CD14-positive monocyte (primary cell): ENCODE measurements at regions not wholly inside any gene's neighbourhood (a gene's known extent, or its start where the extent isn't known, plus 50 kb on each side); places are given as distances from the start of the nearest gene placed in this dataset.

ENCODE experiments used
- DNase-seq, 3 donors: peaks; one replicate each; pipeline ENCODE4 v3.0.0-alpha.2; 2011 to 2022
- H2AFZ ChIP-seq: 2 replicates; pipeline ENCODE4 v1.6.0; 2012; ENCODE audit warnings: mild to moderate bottlenecking, low read depth, low read length, inconsistent platforms; ENCODE audit not compliant: insufficient read depth, poor library complexity, severe bottlenecking
- H3K27ac ChIP-seq, 2 donors: 1 replicate in 1 of 2; 2 replicates in 1 of 2; pipeline ENCODE4 v1.5.1; 2012 to 2013; ENCODE audit warnings: low read length in 2 of 2, control low read depth in 1 of 2, inconsistent platforms in 1 of 2, low read depth in 1 of 2, mild to moderate bottlenecking in 1 of 2
- H3K27me3 ChIP-seq, 2 donors: one replicate each; pipeline versions ENCODE4 v1.6.0 to v1.6.1; 2011 to 2013; ENCODE audit warnings: low read length in 2 of 2; ENCODE audit not compliant: control insufficient read depth in 2 of 2, insufficient read depth in 2 of 2
- H3K36me3 ChIP-seq, 2 donors: replicated peaks in 1 of 2; 1 replicate in 1 of 2; 2 replicates in 1 of 2; pipeline versions ENCODE4 v1.5.1 to v1.6.1; 2012 to 2013; ENCODE audit warnings: low read length in 2 of 2, control low read depth in 1 of 2, inconsistent platforms in 1 of 2, mild to moderate bottlenecking in 1 of 2; ENCODE audit not compliant: insufficient read depth in 2 of 2, control insufficient read depth in 1 of 2
- H3K4me1 ChIP-seq, 2 donors: 1 replicate in 1 of 2; 2 replicates in 1 of 2; pipeline versions ENCODE4 v1.5.1 to v1.6.1; 2012 to 2013; ENCODE audit warnings: low read length in 2 of 2, control low read depth in 1 of 2, inconsistent platforms in 1 of 2, mild to moderate bottlenecking in 1 of 2, moderate library complexity in 1 of 2; ENCODE audit not compliant: insufficient read depth in 2 of 2, control insufficient read depth in 1 of 2
- H3K4me2 ChIP-seq: replicated peaks from 2 replicates; pipeline ENCODE3; 2012; ENCODE audit warnings: low read length, moderate library complexity, mild to moderate bottlenecking; ENCODE audit not compliant: poor library complexity, severe bottlenecking; ENCODE audit errors: extremely low read depth
- H3K4me3 ChIP-seq, 3 experiments: fragments of 200-600 bp in 1 of 3; sonication (generic) in 1 of 3; replicated peaks in 1 of 3; 1 replicate in 2 of 3; 2 replicates in 1 of 3; pipeline ENCODE4 v1.5.1; 2011 to 2013; ENCODE audit warnings: low read length in 3 of 3, mild to moderate bottlenecking in 3 of 3, control low read depth in 2 of 3, low read depth in 2 of 3, inconsistent platforms in 1 of 3, moderate library complexity in 1 of 3
- H3K79me2 ChIP-seq: 2 replicates; pipeline ENCODE4 v1.6.0; 2012; ENCODE audit warnings: mild to moderate bottlenecking, control low read depth, inconsistent platforms, low read length, moderate library complexity; ENCODE audit not compliant: insufficient read depth
- H3K9ac ChIP-seq: 2 replicates; pipeline ENCODE4 v1.6.0; 2017; ENCODE audit warnings: low read length, mild to moderate bottlenecking; ENCODE audit not compliant: insufficient read depth, poor library complexity, severe bottlenecking
- H3K9me3 ChIP-seq, 2 donors: replicated peaks in 1 of 2; 1 replicate in 1 of 2; 2 replicates in 1 of 2; pipeline versions ENCODE4 v1.5.1 to v1.6.1; 2012 to 2013; ENCODE audit warnings: low read length in 2 of 2, control low read depth in 1 of 2; ENCODE audit not compliant: control insufficient read depth in 1 of 2, insufficient read depth in 1 of 2
- H4K20me1 ChIP-seq: 2 replicates; pipeline ENCODE4 v1.6.0; 2012; ENCODE audit warnings: mild to moderate bottlenecking, low read length, control low read depth, moderate library complexity; ENCODE audit not compliant: insufficient read depth
- H3K27ac Mint-ChIP-seq, 7 donors: one replicate each; pipeline ENCODE4 v1.8.0; 2020; ENCODE audit warnings: mild to moderate bottlenecking in 7 of 7, mixed read lengths in 7 of 7, moderate library complexity in 6 of 7, inconsistent platforms in 2 of 7
- H3K27me3 Mint-ChIP-seq, 3 donors: one replicate each; pipeline ENCODE4 v1.8.0; 2021 to 2022; ENCODE audit warnings: low read depth in 3 of 3, mild to moderate bottlenecking in 3 of 3, mixed read lengths in 3 of 3, moderate library complexity in 3 of 3, inconsistent platforms in 1 of 3
- H3K36me3 Mint-ChIP-seq, 2 donors: one replicate each; pipeline ENCODE4 v1.8.0; 2020; ENCODE audit warnings: mixed read lengths in 2 of 2, inconsistent platforms in 1 of 2, mild to moderate bottlenecking in 1 of 2
- H3K4me1 Mint-ChIP-seq: one replicate; pipeline ENCODE4 v1.8.0; 2020; ENCODE audit warnings: mild to moderate bottlenecking, mixed read lengths
- H3K4me3 Mint-ChIP-seq, 2 donors: one replicate each; pipeline ENCODE4 v1.8.0; 2020; ENCODE audit warnings: mild to moderate bottlenecking in 2 of 2, mixed read lengths in 2 of 2, moderate library complexity in 1 of 2
- H3K9me3 Mint-ChIP-seq, 7 donors: one replicate each; pipeline ENCODE4 v1.8.0; 2020 to 2022; ENCODE audit warnings: mixed read lengths in 7 of 7, mild to moderate bottlenecking in 6 of 7, moderate library complexity in 6 of 7, inconsistent platforms in 2 of 7
- CTCF ChIP-seq: fragments of 200-600 bp; IDR thresholded peaks from one replicate; pipeline ENCODE4 v1.8.0; 2022; ENCODE audit warnings: antibody characterized with exemption, mild to moderate bottlenecking
- WGBS: methylation state at CpG from one replicate; pipeline ENCODE4 v1.1.5; 2013; ENCODE audit warnings: missing lambda C conversion rate; ENCODE audit not compliant: insufficient coverage; 5-methylcytosine and 5-hydroxymethylcytosine counted together
- intact Hi-C, 2 donors: fragments of 100-400 bp; cut with micrococcal nuclease; formaldehyde crosslinking; loops; one replicate each; pipeline versions ENCODE4 v1.15.0 to v1.15.1; 2023

DNA sequence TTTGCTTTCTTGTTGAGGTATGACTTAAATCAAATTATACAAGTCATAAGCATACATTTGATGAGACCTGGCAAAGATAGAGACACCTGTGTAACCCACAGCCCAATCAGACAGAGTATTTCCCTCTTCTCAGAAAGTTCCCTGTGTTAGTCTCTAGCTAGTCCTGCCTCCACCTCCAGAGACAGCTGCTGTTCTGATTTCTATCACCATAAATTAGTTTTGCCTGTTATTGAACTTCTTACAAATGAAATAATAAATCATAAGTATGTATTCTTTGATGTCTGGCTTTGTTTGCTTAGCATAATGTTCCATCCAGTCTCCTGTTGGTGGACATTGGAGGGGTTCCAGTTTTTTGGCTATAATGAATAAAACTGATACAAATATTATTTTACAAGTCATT, 194.5 kb downstream of the ICE1 start:
- no peak overlapping the region for H3K4me3 ChIP-seq
- intact Hi-C loops = no loop called here

DNA sequence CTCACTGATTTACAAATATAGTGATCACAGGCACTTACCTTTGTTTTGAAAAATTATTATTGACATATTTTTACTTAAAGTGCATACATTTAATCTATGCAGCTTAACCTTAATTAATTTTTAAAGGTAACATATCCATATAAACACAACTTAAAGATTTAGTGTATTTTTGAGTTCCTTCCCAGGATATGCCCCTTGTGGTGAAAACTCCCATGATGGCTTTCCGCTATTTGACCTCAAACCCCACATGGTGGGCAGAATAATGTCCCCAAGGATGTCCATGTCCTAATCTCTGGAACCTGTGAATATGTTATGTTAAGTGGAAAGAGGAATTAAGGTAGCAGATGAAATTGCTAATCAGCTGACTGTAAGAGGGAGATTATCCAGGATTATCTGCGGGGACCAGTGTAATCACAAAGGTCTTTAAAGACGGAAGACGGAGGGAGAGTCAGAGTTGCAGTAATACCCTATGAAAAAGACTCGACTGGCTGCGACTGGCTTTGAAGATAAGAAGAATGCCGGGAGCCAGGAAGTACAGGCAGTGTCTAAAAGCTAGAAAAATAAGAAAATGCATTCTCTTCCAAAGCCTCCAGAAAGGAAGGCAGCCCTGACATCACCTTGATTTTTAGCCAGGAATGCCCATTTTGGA, 193.9 kb downstream of the ICE1 start:
- peaks cover 0 to 1% (median 0%) of the 10 kb centered on the region in 3 donors for H3K27me3 Mint-ChIP-seq
- no peak overlapping the region for H3K27ac Mint-ChIP-seq
- H3K4me3 ChIP-seq = no peak overlapping the region
- peaks cover 0 to 7% (median 0%) of the 10 kb centered on the region in 7 donors for H3K9me3 Mint-ChIP-seq
- no peaks in the 10 kb centered on the region for H3K4me1 Mint-ChIP-seq
- no peak overlapping the region for H3K4me2 ChIP-seq
- intact Hi-C loops = no loop called here
- H3K9ac ChIP-seq = no peak overlapping the region
- no peak for TF ChIP-seq CTCF
- H3K36me3 Mint-ChIP-seq = no peaks in the 10 kb centered on the region
- DNase-seq = no peak
- H3K36me3 ChIP-seq = no peaks in the 10 kb centered on the region
- H2AFZ ChIP-seq = no peak overlapping the region
- H3K27me3 ChIP-seq = no peaks in the 10 kb centered on the region
- H3K4me1 ChIP-seq = no peaks in the 10 kb centered on the region
- H3K4me3 Mint-ChIP-seq = no peak overlapping the region
- no peaks in the 10 kb centered on the region for H3K79me2 ChIP-seq
- WGBS = 38% methylated on average over 4 of the region's 7 CpGs
- H3K27ac ChIP-seq = no peak overlapping the region
- H3K9me3 ChIP-seq = peaks cover 4 to 7% of the 10 kb centered on the region in 2 donors
- no peaks in the 10 kb centered on the region for H4K20me1 ChIP-seq

More for the DNA sequence above, 194.5 kb downstream of the ICE1 start:
- TF ChIP-seq CTCF = no peak
- Histone ChIP-seq H2AFZ (no peak overlapping the region), H4K20me1 (no peaks in the 10 kb centered on the region), H3K9me3 (peaks cover 6 to 7% of the 10 kb centered on the region in 2 donors), H3K4me1 (no peaks in the 10 kb centered on the region), H3K79me2 (no peaks in the 10 kb centered on the region), H3K27ac (no peak overlapping the region), H3K36me3 (no peaks in the 10 kb centered on the region), H3K9ac (no peak overlapping the region), H3K4me2 (no peak overlapping the region), H3K27me3 (no peaks in the 10 kb centered on the region)
- Mint-ChIP-seq H3K9me3 (peaks cover 0 to 7% (median 0%) of the 10 kb centered on the region in 7 donors), H3K4me3 (no peak overlapping the region), H3K27ac (no peak overlapping the region), H3K36me3 (no peaks in the 10 kb centered on the region), H3K27me3 (peaks cover 0 to 1% (median 0%) of the 10 kb centered on the region in 3 donors), H3K4me1 (no peaks in the 10 kb centered on the region)
- no peak for DNase-seq
